ENCODE measurements at regions not wholly inside any gene's neighbourhood (a gene's known extent, or its start where the extent isn't known, plus 50 kb on each side); places are given as distances from the start of the nearest gene placed in this dataset.

- no peak overlapping the region for H2AFZ ChIP-seq (ENCODE audit: low read depth, low read length)
- no peak overlapping the region for H3K27ac ChIP-seq (ENCODE audit: low read length)
- TF ChIP-seq CTCF (IDR thresholded peaks at IDR 0.05; ENCODE audit: low read depth, low read length) (no peak), EZH2phosphoT487 (IDR thresholded peaks at IDR 0.05; ENCODE audit: low read depth) (no peak)
Measured at GRCh38 chr11:88040148-88040496, 135.1 kb downstream of the RAB38 start.

GRCh38 chr11:88039476-88040147, 135.6 kb downstream of the RAB38 start:
- Histone ChIP-seq H2AFZ (ENCODE audit: low read depth, low read length) (no peak overlapping the region), H3K4me2 (ENCODE audit: low read length) (no peak overlapping the region), H3K79me2 (ENCODE audit: low read length) (no peaks in the 10 kb centered on the region), H3K27me3 (ENCODE audit: low read depth, low read length) (peaks cover 22% of the 10 kb centered on the region), H3K4me1 (ENCODE audit: low read length) (no peaks in the 10 kb centered on the region), H4K20me1 (ENCODE audit: insufficient read depth, low read length) (no peaks in the 10 kb centered on the region), H3K27ac (ENCODE audit: low read length) (no peak overlapping the region), H3K9me3 (ENCODE audit: insufficient read depth, low read length) (no peaks in the 10 kb centered on the region), H3K9ac (ENCODE audit: low read length) (no peak overlapping the region), H3K36me3 (replicated peaks; ENCODE audit: low read depth, low read length) (no peaks in the 10 kb centered on the region), H3K4me3 (ENCODE audit: low read length) (no peak overlapping the region)
- TF ChIP-seq EZH2phosphoT487 (IDR thresholded peaks at IDR 0.05; ENCODE audit: low read depth) (no peak), CTCF (IDR thresholded peaks at IDR 0.05; ENCODE audit: low read depth, low read length) (no peak)

More at GRCh38 chr11:88040148-88040496, 135.1 kb downstream of the RAB38 start:
- Histone ChIP-seq H3K36me3 (replicated peaks; ENCODE audit: low read depth, low read length) (no peaks in the 10 kb centered on the region), H3K4me2 (ENCODE audit: low read length) (no peak overlapping the region), H3K9ac (ENCODE audit: low read length) (no peak overlapping the region), H3K4me1 (ENCODE audit: low read length) (no peaks in the 10 kb centered on the region), H3K9me3 (ENCODE audit: insufficient read depth, low read length) (no peaks in the 10 kb centered on the region), H3K79me2 (ENCODE audit: low read length) (no peaks in the 10 kb centered on the region), H4K20me1 (ENCODE audit: insufficient read depth, low read length) (no peaks in the 10 kb centered on the region), H3K4me3 (ENCODE audit: low read length) (no peak overlapping the region), H3K27me3 (ENCODE audit: low read depth, low read length) (peaks cover 22% of the 10 kb centered on the region)

- no peaks in the 10 kb centered on the region for H3K79me2 ChIP-seq (ENCODE audit: low read length)
- H3K4me3 ChIP-seq (ENCODE audit: low read length), result no peak overlapping the region
- no peaks in the 10 kb centered on the region for H3K9me3 ChIP-seq (ENCODE audit: insufficient read depth, low read length)
- H2AFZ ChIP-seq (ENCODE audit: low read depth, low read length), result no peak overlapping the region
- no peaks in the 10 kb centered on the region for H4K20me1 ChIP-seq (ENCODE audit: insufficient read depth, low read length)
- H3K4me2 ChIP-seq (ENCODE audit: low read length), result no peak overlapping the region
- TF ChIP-seq CTCF (IDR thresholded peaks at IDR 0.05; ENCODE audit: low read depth, low read length), result no peak
- no peaks in the 10 kb centered on the region for H3K36me3 ChIP-seq (replicated peaks; ENCODE audit: low read depth, low read length)
- H3K27ac ChIP-seq (ENCODE audit: low read length), result no peak overlapping the region
- peaks cover 17% of the 10 kb centered on the region for H3K27me3 ChIP-seq (ENCODE audit: low read depth, low read length)
- H3K4me1 ChIP-seq (ENCODE audit: low read length), result no peaks in the 10 kb centered on the region
- no peak overlapping the region for H3K9ac ChIP-seq (ENCODE audit: low read length)
Measured at GRCh38 chr11:88038063-88038462, 137.2 kb downstream of the RAB38 start.

GRCh38 chr11:88036701-88037100, 138.5 kb downstream of the RAB38 start:
- no peak overlapping the region for H3K4me3 ChIP-seq (ENCODE audit: low read length)
- no peaks in the 10 kb centered on the region for H3K9me3 ChIP-seq (ENCODE audit: insufficient read depth, low read length)
- no peak overlapping the region for H3K4me2 ChIP-seq (ENCODE audit: low read length)
- no peak overlapping the region for H3K27ac ChIP-seq (ENCODE audit: low read length)
- no peaks in the 10 kb centered on the region for H3K79me2 ChIP-seq (ENCODE audit: low read length)
- no peak overlapping the region for H3K9ac ChIP-seq (ENCODE audit: low read length)
- no peaks in the 10 kb centered on the region for H3K4me1 ChIP-seq (ENCODE audit: low read length)
- peaks cover 5% of the 10 kb centered on the region; the same call in 1 of the 2 replicates for H3K27me3 ChIP-seq (ENCODE audit: low read depth, low read length)
- TF ChIP-seq CTCF (IDR thresholded peaks at IDR 0.05; ENCODE audit: low read depth, low read length) (no peak), EZH2phosphoT487 (IDR thresholded peaks at IDR 0.05; ENCODE audit: low read depth) (no peak)
- H3K36me3 ChIP-seq (replicated peaks; ENCODE audit: low read depth, low read length), result no peaks in the 10 kb centered on the region
- no peaks in the 10 kb centered on the region for H4K20me1 ChIP-seq (ENCODE audit: insufficient read depth, low read length)
- no peak overlapping the region for H2AFZ ChIP-seq (ENCODE audit: low read depth, low read length)
